ENCODE measurements at regions not wholly inside any gene's neighbourhood (a gene's known extent, or its start where the extent isn't known, plus 50 kb on each side); places are given as distances from the start of the nearest gene placed in this dataset.

- peaks cover 0 to 17% (median 1%) of the 10 kb centered on the region in 3 donors for H3K27me3 Mint-ChIP-seq (ENCODE audit: low read depth in 3 of 3)
- no peak overlapping the region for H3K27ac Mint-ChIP-seq
- DNase-seq = no peak
- H3K36me3 Mint-ChIP-seq = no peaks in the 10 kb centered on the region
- peaks cover 0 to 6% (median 1%) of the 10 kb centered on the region in 6 donors for H3K9me3 Mint-ChIP-seq
- H3K4me3 Mint-ChIP-seq = no peak overlapping the region
- H3K4me1 Mint-ChIP-seq = no peaks in the 10 kb centered on the region
These were observed 844.5 kb downstream of the RPA4 start for GRCh38 chrX:97728215-97728614.

- H3K27ac Mint-ChIP-seq = no peak overlapping the region
- H3K4me1 Mint-ChIP-seq = no peaks in the 10 kb centered on the region
- no peaks in the 10 kb centered on the region for H3K36me3 Mint-ChIP-seq
- H3K9me3 Mint-ChIP-seq = peaks cover 0 to 5% (median 0%) of the 10 kb centered on the region in 6 donors
- H3K4me3 Mint-ChIP-seq = no peak overlapping the region
- DNase-seq = no peak
- H3K27me3 Mint-ChIP-seq (ENCODE audit: low read depth in 3 of 3) = peaks cover 0 to 12% (median 2%) of the 10 kb centered on the region in 3 donors
These were observed 856.3 kb downstream of the RPA4 start for GRCh38 chrX:97740044-97740443.

- Mint-ChIP-seq H3K9me3 (peaks cover 0 to 5% (median 0%) of the 10 kb centered on the region in 6 donors), H3K27me3 (ENCODE audit: low read depth in 3 of 3) (peaks cover 0 to 14% (median 2%) of the 10 kb centered on the region in 3 donors), H3K36me3 (no peaks in the 10 kb centered on the region), H3K27ac (no peak overlapping the region), H3K4me1 (no peaks in the 10 kb centered on the region), H3K4me3 (no peak overlapping the region)
- no peak for DNase-seq
These were observed 857.2 kb downstream of the RPA4 start for GRCh38 chrX:97740886-97741285.

- H3K36me3 Mint-ChIP-seq = no peaks in the 10 kb centered on the region
- H3K9me3 Mint-ChIP-seq = peaks cover 0 to 2% (median 0%) of the 10 kb centered on the region in 6 donors
- H3K27ac Mint-ChIP-seq = no peak overlapping the region
- no peak for DNase-seq
- H3K4me1 Mint-ChIP-seq = no peaks in the 10 kb centered on the region
- H3K27me3 Mint-ChIP-seq (ENCODE audit: low read depth in 3 of 3) = peaks cover 0 to 14% (median 0%) of the 10 kb centered on the region in 3 donors
- H3K4me3 Mint-ChIP-seq = no peak overlapping the region
These were observed 859.3 kb downstream of the RPA4 start for GRCh38 chrX:97743014-97743413.

GRCh38 chrX:97747346-97747745 lies 863.6 kb downstream of the RPA4 start:
- H3K36me3 Mint-ChIP-seq = no peaks in the 10 kb centered on the region
- H3K4me1 Mint-ChIP-seq = no peaks in the 10 kb centered on the region
- H3K9me3 Mint-ChIP-seq = no peaks in the 10 kb centered on the region
- no peak overlapping the region for H3K4me3 Mint-ChIP-seq
- no peak overlapping the region for H3K27ac Mint-ChIP-seq
- H3K27me3 Mint-ChIP-seq (ENCODE audit: low read depth in 3 of 3) = peaks cover 0 to 12% (median 0%) of the 10 kb centered on the region in 3 donors
- no peak for DNase-seq

- H3K36me3 Mint-ChIP-seq = no peaks in the 10 kb centered on the region
- no peaks in the 10 kb centered on the region for H3K4me1 Mint-ChIP-seq
- H3K27me3 Mint-ChIP-seq (ENCODE audit: low read depth in 3 of 3) = peaks cover 0 to 5% (median 0%) of the 10 kb centered on the region in 3 donors
- no peak overlapping the region for H3K4me3 Mint-ChIP-seq
- no peaks in the 10 kb centered on the region for H3K9me3 Mint-ChIP-seq
- DNase-seq = no peak
- no peak overlapping the region for H3K27ac Mint-ChIP-seq
These were observed 867.3 kb downstream of the RPA4 start for GRCh38 chrX:97751016-97751415.

GRCh38 chrX:97751735-97752134 lies 868.0 kb downstream of the RPA4 start:
- H3K27ac Mint-ChIP-seq = no peak overlapping the region
- no peak for DNase-seq
- H3K4me3 Mint-ChIP-seq = no peak overlapping the region
- no peaks in the 10 kb centered on the region for H3K36me3 Mint-ChIP-seq
- peaks cover 0 to 5% (median 0%) of the 10 kb centered on the region in 3 donors for H3K27me3 Mint-ChIP-seq (ENCODE audit: low read depth in 3 of 3)
- H3K9me3 Mint-ChIP-seq = no peaks in the 10 kb centered on the region
- H3K4me1 Mint-ChIP-seq = no peaks in the 10 kb centered on the region

GRCh38 chrX:97756879-97757278 lies 873.2 kb downstream of the RPA4 start:
- Mint-ChIP-seq H3K9me3 (peaks cover 0 to 2% (median 0%) of the 10 kb centered on the region in 6 donors), H3K27me3 (ENCODE audit: low read depth in 3 of 3) (peaks cover 0 to 8% (median 0%) of the 10 kb centered on the region in 3 donors)

GRCh38 chrX:97763391-97763790 lies 879.7 kb downstream of the RPA4 start:
- H3K9me3 Mint-ChIP-seq = peaks cover 0 to 2% (median 0%) of the 10 kb centered on the region in 6 donors
- peaks cover 0 to 13% (median 2%) of the 10 kb centered on the region in 3 donors for H3K27me3 Mint-ChIP-seq (ENCODE audit: low read depth in 3 of 3)
- no peak for DNase-seq
- no peak overlapping the region for H3K4me3 Mint-ChIP-seq
- no peaks in the 10 kb centered on the region for H3K36me3 Mint-ChIP-seq
- no peaks in the 10 kb centered on the region for H3K4me1 Mint-ChIP-seq
- H3K27ac Mint-ChIP-seq = no peak overlapping the region

More at GRCh38 chrX:97756879-97757278, 873.2 kb downstream of the RPA4 start:
- no peak for DNase-seq
- H3K4me1 Mint-ChIP-seq = no peaks in the 10 kb centered on the region
- H3K27ac Mint-ChIP-seq = no peak overlapping the region
- H3K4me3 Mint-ChIP-seq = no peak overlapping the region
- H3K36me3 Mint-ChIP-seq = no peaks in the 10 kb centered on the region

- no peaks in the 10 kb centered on the region for H3K36me3 Mint-ChIP-seq
- peaks cover 0 to under 1% (median 0%) of the 10 kb centered on the region in 6 donors for H3K9me3 Mint-ChIP-seq
- no peak overlapping the region for H3K4me3 Mint-ChIP-seq
- peaks cover 0 to 13% (median 2%) of the 10 kb centered on the region in 3 donors for H3K27me3 Mint-ChIP-seq (ENCODE audit: low read depth in 3 of 3)
- no peak overlapping the region for H3K27ac Mint-ChIP-seq
- H3K4me1 Mint-ChIP-seq = no peaks in the 10 kb centered on the region
- DNase-seq = no peak
These were observed 880.3 kb downstream of the RPA4 start for GRCh38 chrX:97763981-97764380.

GRCh38 chrX:97766501-97767095 lies 882.9 kb downstream of the RPA4 start:
- H3K4me3 Mint-ChIP-seq = no peak overlapping the region
- no peak for DNase-seq
- H3K36me3 Mint-ChIP-seq = no peaks in the 10 kb centered on the region
- H3K4me1 Mint-ChIP-seq = no peaks in the 10 kb centered on the region
- peaks cover 0 to 2% (median 0%) of the 10 kb centered on the region in 6 donors for H3K9me3 Mint-ChIP-seq
- H3K27me3 Mint-ChIP-seq (ENCODE audit: low read depth in 3 of 3) = peaks cover 0 to 16% (median 2%) of the 10 kb centered on the region in 3 donors
- H3K27ac Mint-ChIP-seq = no peak overlapping the region

GRCh38 chrX:97787311-97787710 lies 903.6 kb downstream of the RPA4 start:
- peaks cover 7 to 13% of the 10 kb centered on the region in 2 donors for H3K4me1 Mint-ChIP-seq
- H3K36me3 Mint-ChIP-seq = no peaks in the 10 kb centered on the region
- DNase-seq = no peak
- no peak overlapping the region for H3K27ac Mint-ChIP-seq
- peaks cover 0 to 4% (median 3%) of the 10 kb centered on the region in 3 donors for H3K27me3 Mint-ChIP-seq (ENCODE audit: low read depth in 3 of 3)
- H3K9me3 Mint-ChIP-seq = peaks cover 0 to 6% (median 0%) of the 10 kb centered on the region in 6 donors
- no peak overlapping the region for H3K4me3 Mint-ChIP-seq

GRCh38 chrX:97787849-97788248 lies 904.1 kb downstream of the RPA4 start:
- DNase-seq = no peak
- H3K4me1 Mint-ChIP-seq = peaks cover 7 to 13% of the 10 kb centered on the region in 2 donors
- H3K4me3 Mint-ChIP-seq = no peak overlapping the region
- H3K27me3 Mint-ChIP-seq (ENCODE audit: low read depth in 3 of 3) = peaks cover 0 to 4% (median 3%) of the 10 kb centered on the region in 3 donors
- no peak overlapping the region for H3K27ac Mint-ChIP-seq
- peaks cover 0 to 6% (median 0%) of the 10 kb centered on the region in 6 donors for H3K9me3 Mint-ChIP-seq
- no peaks in the 10 kb centered on the region for H3K36me3 Mint-ChIP-seq

GRCh38 chrX:97790850-97791249 lies 907.1 kb downstream of the RPA4 start:
- Mint-ChIP-seq H3K4me1 (peaks cover 7 to 13% of the 10 kb centered on the region in 2 donors), H3K27me3 (ENCODE audit: low read depth in 3 of 3) (peaks cover 0 to 7% (median 3%) of the 10 kb centered on the region in 3 donors), H3K27ac (no peak overlapping the region), H3K4me3 (no peak overlapping the region), H3K36me3 (no peaks in the 10 kb centered on the region), H3K9me3 (peaks cover 0 to 3% (median 0%) of the 10 kb centered on the region in 6 donors)
- DNase-seq = peak in 2 of 3 donors; percentile 0 to 10

GRCh38 chrX:97797076-97797475 lies 913.4 kb downstream of the RPA4 start:
- Mint-ChIP-seq H3K9me3 (peaks cover 0 to 3% (median 0%) of the 10 kb centered on the region in 6 donors), H3K36me3 (no peaks in the 10 kb centered on the region), H3K4me1 (no peaks in the 10 kb centered on the region), H3K27me3 (ENCODE audit: low read depth in 3 of 3) (peaks cover 0 to 9% (median 3%) of the 10 kb centered on the region in 3 donors), H3K4me3 (no peak overlapping the region), H3K27ac (no peak overlapping the region)
- DNase-seq = no peak

All from immature natural killer cell (primary cell).